HG03565 (cell line): ENCODE measurements at regions not wholly inside any gene's neighbourhood (a gene's known extent, or its start where the extent isn't known, plus 50 kb on each side); places are given as distances from the start of the nearest gene placed in this dataset.

Experiments
- ATAC-seq: cut with Tn5 transposase; IDR thresholded peaks from one replicate; pipeline ENCODE4 v1.9.1; 2021; ENCODE audit warnings: mild to moderate bottlenecking, moderate library complexity; ENCODE audit not compliant: unreplicated experiment

DNA sequence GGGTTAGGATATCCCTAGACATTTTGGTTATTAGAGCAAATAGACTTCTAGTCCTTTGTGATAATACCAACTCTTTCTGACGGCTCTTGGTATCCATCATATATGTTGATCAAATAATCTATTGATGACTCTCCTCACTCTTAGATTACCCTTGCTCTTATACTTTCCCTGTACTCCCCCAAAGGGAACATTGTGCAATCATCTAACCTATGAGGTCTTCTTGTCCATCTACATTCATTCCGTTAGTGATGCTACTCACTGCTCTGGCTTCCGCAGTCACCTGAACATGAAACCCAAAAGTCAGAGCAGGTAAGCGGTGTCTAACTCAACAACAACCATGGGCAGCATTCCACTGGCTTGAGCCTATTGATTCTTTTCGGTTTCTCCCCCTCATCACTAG is 223.7 kb upstream of the SALL1 start:
- ATAC-seq = no peak

DNA sequence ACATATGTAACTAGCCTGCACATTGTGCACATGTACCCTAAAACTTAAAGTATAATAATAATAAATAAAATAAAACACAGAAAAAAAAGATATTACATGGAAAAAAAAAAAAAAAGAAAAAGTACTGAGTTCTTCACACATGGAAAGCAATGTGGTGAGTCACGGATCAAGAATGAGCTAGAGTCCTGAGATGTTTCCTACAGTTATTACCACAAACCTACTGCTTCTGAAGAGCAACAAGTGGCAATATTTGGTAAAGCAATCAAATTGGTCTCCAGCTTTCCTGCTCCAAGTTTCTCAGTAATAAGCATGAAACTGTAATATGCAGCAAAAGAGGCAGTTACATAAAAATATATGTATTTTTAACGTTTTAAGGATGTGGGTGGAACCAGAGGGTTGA is 223.3 kb upstream of the SALL1 start:
- no peak for ATAC-seq

DNA sequence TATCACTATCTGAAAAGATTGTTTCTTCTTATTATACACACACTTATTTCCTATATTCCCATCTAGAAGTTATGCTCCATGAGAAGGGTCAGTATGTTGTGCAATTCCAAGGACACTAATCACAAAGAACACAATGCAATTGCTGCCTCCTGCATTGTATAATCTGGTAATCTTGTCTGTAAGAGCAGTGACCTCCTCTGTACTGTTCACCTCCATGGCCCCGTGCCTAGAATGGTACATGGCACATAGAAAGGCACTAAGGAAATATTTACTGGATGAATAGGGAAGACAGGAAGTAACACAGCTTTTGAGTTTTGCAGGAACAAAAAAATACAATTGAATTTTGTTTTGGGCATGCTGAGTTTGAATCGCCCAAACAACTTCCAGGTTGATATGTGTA is 214.6 kb upstream of the SALL1 start:
- no peak for ATAC-seq

DNA sequence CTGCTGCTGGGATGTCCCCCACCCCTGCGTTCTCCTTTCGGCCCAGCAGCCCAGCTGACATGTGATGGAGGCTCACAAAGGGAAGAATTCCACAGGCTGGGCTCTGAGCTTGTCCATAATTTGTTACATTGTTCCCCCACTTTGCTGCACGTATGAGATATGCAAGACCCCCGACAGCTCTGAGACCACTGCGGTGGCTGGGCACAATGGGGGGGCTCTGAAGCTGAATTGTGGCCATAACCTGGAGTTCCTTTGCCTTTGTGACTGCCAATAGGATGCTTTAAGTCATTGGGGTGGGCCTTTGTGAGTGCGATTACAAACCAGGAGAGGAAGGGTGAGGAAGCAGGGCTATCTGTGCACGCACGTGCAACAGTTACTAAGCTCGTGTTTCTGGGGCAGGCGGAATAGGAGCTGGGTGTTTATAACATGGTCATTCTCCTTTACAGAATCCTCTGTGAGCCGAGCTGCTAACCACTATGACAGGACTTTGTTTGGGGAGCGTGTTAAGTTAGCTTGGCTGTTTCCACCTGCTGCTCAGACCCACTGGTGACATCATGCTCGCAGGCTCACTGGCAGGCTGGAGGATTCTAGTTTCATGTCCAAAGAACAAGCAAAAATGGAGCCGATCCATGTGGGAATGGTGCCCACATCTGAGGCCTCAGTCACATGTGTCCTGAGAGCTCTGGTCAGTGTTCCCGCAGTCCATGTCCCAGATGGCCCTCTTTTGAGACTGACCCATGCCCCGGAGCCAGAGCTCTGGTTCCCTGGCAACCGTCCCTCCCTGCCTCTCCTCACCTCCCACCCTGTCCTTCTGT is 208.3 kb upstream of the SALL1 start:
- no peak for ATAC-seq

DNA sequence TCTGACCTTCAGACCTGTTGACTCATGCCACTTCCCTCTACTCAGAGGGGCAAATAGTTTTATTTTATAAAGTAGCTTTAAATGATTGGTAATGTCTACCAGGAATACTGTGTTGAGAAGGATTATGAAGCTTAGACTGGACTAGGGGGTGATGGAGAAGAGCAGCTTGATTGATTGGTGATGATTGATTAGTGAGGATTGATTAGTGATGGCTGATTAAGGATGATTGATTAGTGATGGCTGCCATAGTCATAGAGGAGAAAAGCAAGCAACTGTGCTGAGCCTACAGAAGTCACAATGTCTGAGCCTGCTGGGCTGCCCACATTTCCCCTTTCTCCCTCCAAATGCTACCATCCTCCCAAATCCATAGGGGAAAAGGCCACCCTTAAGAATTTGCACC is 206.8 kb upstream of the SALL1 start:
- ATAC-seq = no peak

DNA sequence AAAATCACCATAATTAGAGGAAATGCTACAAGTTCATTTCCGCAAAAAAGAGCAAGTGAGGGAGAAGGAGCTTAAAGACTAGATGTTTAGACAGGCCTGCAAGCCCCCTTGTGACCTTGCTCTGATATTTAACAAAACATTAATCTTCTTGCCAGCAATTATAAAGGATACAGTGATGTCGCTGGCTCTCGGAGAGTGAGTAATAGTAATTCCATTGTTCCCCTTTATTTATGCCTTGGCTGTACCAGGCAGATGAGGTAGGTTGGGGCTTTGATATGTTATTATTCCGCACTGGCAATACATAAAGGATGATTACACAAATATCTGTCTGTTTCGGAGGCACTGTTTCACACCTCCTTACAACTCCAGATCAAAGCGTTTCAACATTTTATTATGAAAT is 204.8 kb upstream of the SALL1 start:
- ATAC-seq = no peak

DNA sequence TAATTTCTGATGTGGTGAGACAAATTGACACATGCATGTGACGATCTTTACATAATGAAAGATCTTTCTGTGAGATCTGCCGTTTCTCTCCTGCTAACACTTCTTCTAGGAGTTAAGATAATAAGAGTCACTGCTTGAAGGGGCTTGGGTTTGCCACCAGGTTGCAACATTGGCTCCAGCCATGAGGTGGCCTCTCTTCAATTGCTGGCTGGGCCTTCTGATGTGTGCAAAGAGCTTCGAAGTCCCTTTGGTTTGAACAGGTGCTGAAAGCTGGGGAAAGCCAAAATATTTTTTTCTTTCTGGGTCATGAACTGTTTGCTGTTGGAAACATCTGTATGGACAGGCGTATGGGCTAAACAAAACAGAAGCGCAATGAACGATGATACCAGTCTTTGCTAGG is 204.1 kb upstream of the SALL1 start:
- ATAC-seq = no peak

DNA sequence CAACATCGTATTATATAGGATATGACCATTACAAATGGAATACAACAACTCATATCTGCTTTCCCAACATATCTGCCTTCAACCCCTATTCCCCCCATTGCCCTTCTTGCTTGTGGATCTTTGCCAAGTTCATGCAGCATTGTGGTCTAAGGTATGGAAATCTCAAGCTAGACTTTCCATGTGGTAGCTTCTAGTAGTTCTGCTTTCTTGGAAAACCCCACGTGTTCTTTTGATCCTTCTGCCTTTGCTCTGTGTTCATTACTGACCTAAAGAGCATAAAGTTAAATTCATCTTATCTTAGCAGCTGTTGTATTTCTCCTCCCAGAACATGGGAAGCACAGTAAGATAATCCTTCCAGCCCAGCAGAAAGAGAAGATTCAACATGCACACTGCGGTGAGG is 202.0 kb upstream of the SALL1 start:
- no peak for ATAC-seq

DNA sequence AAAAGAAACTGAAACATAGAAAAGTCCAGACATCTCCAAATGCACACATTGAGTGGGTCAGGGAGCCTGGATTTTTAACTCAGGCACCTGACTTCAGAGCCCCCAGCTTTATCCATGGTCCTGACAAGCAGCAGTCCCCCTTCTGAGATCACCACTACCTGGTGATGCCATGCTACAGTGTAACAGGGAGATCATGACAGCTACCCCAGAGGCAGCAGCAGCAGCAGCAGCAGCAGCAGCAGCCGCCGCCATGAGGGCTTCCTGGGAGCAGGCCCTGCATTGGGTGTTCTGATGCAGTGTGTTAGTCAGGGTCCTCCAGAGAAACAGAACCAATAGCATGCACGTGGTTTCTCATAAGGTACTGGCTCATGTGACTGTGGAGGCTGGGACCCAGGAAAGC is 198.6 kb upstream of the SALL1 start:
- no peak for ATAC-seq

DNA sequence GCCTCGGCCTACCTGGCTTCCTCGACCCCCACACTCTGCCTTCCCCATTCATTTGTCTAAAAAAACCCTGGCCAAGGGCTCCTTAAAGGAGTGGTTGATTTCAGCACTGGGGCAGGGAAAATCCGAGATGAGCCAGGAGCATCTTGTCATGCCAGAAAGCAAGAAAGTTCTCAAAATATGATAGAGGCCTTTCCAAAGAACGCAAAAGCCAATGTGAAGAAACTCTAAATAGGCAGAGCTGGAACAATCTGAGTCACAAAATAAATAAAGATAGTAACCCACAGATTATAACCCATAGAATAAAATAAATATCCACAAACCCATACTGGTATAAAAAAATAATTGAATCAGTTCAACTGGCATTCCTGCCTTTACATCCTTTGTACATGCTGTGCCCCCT is 192.3 kb upstream of the SALL1 start:
- no peak for ATAC-seq

DNA sequence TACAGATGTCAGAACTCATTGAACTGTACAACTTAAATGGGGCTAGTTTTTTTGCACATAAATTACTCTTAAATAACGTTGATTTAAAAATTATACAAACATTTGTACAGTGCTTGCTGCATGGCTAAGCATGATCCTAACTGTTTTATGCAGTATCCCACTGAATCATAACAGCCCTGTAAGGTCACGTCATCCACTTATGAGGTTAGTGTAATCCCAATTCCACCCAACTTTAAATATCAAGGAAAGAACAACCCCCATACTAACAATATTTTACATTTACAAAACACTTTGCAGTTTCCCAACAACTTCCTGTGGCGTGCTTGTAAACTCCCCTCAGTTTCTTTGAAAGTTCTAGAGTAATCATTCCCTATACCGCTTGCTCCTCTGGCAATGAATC is 190.1 kb upstream of the SALL1 start:
- no peak for ATAC-seq

DNA sequence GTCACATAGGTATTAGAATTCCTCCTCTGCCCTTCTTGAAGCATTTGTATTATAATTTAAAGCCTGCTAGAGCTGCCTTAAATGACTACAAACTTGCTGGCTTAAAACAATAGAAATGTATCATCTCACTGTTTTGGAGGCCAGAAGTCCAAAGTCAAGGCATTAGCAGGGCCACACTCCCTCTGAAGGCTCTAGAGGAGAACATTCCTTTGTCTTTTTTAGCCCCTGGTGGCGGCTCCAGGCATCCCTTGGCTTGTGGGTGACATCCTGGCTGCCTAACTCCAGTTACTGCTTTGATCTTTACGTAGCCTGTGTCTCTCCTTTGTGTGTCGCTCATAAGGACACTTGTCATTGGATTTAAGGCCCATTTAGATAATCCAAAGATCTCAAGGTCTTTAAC is 186.6 kb upstream of the SALL1 start:
- no peak for ATAC-seq

DNA sequence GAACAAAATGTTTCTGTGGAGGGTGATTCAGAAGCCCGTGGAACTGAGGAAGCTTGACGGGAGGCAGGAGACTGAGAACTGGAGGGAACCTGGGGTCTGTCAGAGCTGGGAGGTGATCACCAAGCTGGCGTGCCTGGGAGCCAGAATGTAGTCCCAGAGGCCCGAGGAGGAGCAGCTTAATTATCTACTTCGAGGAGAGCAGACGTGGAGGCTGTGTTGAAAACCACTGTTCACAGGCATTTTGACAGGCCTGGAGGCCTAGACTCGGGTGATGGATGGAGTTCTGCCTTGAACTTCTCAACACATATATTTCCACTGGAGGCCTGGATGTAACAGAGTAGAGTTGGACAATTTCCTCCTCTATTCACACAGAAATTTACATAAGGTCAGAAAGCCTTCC is 177.7 kb upstream of the SALL1 start:
- no peak for ATAC-seq

DNA sequence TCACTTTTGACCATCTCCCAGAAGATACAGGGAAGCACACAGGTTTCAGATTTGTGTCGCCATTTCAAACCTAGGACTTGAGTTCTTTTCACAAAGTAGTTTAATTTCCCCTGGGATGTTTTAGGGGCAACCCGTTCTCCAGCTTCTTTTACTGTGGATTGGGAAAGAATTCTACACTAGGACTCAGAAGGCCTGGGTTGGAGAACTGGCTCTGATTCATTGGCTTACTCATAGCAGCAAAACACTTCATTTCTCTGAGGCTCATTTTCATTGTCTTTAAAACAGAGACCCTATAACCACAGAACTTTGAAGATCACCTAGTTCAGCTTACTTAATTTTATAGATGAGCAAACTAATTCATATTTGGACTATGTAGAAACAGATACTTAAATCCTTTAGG is 175.9 kb upstream of the SALL1 start:
- no peak for ATAC-seq

DNA sequence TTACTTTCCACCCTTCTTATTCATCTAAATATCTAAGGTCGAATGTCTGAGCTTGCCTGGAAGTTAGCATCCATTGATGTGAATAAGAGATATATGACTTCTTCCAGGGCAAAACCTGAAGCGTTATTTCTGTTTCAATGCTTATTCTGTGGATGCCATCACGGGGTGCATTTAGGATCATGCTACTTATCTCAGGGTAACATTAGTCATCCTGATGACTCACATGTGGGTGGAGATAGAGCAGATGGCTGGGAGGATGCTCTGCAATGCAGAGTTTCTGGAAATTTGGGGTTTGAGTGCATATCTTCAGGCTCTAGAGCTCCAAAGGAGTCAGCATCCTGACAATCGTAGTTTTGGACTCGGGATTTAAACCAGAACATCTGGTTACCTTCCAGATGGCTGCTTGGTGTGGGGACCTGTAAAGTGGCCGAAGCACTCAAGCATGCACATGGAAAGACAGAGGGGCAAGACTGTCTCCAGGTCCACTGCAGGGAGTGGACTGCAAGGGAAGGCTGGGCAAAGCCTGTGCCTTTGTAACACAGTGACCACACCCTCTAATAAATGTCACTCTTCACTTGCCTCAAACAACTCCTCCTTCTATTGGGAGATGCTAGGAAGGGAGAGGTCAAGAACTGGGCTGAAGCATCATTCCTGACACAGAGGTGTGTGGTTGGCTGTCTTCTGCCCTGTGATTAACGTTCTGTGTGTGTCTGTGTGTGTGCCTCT is 175.2 kb upstream of the SALL1 start:
- no peak for ATAC-seq

DNA sequence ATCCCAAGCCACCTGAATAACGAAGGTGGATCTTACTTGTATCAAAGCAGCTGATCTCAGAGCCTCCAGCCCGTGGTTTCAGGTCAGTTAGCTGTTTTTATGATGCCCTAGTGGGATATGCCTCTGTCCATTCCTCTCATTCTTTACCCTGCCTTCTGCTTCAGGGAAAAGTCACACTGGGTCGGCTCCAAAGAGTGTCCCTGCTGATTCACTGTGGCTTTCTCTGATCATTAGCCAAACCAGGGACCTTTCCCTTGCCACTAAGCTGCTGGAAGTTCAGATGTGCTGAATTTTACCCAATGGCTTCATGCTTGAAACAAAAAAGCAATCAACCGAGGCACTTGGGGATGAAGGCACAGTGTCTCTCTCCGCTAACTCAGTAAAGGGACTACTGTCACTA is 170.2 kb upstream of the SALL1 start:
- no peak for ATAC-seq

DNA sequence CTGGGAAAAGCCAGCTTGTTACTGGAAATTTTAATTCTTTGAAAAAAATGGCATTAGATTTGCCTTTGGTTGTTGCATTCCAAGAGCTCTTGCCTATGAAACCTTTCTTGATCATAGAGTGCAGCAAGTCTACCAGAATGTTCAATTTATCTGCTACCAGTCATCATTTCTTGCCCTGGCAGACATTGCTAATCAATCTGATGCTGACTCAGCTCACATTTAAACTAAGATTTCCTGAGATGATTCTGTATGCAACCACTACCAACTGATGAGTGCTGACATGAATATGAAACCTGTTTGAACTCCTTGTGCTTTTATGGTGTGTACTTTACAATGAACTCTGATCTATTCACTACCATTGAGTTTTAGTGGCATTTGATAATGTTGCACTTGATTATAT is 166.5 kb upstream of the SALL1 start:
- no peak for ATAC-seq

DNA sequence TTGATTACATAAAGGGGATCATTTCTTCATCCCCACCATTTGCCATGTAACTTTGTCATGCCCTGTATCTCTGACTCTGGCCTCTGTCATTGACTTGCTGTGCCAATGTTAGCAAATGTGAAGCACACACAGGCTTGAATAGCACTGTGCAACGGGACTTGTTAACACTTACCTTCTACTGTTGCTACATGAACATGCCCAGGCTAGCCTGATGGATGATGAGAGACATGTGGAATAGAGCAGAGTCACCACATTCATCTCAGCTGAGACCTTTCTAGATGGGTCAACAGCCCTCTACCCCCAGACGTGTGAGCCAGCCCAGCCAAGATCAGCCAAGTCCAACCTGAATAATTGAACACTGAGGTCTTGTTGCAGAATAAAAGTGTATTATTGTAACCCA is 162.1 kb upstream of the SALL1 start:
- ATAC-seq = no peak

DNA sequence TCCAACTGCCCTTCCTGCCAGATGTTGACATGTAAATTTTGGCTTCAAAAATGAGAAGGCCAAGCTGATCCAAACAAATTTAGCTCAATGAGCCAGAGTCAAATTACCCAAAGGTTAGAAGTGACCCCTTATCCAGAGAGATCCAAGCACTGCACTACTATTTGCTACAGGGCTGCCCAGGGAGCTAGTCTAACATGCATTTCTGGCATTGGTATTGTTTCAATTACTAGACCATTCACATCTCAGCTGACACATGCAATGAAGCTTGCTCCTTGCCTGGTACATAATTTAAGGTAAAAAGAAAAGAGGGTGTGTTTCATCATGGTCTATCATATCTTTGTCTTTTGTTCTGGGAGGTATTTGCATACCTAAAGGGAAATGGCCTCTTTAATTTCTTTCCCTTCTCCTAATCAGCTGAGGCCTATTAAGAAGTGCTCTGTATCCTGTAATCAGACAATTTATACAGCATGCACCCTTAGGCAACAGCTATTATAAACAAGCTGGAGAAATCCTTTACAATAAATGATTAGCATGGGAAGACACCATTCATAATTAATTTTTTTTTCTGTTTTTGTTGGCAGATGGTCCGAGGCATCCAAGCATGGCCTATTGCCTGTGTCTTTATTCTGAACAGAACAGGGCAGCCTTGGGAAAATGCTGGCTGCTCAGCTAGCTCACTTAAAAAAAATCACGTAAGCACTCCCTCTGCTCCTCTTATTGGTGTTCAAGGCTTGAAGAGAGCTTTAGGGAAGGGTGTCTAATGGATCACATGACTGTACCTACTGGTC is 161.5 kb upstream of the SALL1 start:
- ATAC-seq = no peak

DNA sequence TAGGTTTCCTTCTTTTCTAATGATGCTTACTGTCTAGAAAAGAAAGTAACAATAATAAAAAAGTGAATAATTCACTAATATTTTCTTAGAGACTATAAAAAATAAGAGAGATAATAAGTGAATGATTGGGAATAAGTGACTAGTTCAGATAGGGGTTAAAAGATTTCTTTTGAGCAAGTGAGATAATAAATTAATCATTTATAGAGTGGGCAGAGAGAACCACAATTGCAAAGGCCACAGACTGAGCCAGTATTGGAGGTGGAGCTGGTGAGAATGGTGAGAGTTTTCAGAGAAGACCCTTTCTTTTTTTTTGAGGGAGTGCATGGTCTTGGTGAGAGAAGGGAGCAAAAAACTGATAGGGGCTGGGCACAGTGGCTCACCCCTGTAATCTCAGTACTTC is 159.1 kb upstream of the SALL1 start:
- ATAC-seq = no peak

DNA sequence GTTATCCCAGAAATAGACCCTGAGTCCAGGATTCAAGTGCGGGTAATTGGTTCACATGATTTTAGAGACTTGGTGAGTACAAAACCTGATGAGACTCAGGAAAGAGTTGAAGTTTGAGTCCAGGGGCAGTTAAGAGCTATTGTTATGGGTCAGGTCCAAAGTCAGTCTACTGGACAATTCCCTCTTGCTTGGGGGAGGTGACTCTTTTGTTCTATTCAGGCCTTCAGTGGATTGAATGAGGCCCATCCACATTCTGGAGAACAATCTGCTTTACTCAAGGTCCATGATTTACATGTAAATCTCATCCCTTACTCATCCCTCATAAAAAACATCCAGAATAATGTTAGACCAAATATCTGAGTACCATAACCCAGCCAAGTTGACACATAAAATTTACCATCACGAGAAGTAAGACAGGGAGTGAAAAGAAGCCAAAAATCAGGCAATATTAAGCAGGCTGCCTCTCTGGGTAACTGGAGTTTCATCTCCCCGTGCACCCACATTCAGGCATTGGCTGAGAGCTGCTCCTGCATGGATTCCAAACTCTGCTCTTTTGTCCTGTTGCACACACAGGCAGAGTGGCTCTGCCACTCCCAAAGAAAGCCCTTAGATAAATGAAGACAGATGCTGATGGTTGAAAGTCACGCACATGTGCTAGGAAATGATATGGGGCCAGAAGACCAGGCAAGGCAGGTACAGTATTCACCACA is 156.0 kb upstream of the SALL1 start:
- ATAC-seq = no peak
